H1 (cell line): ENCODE measurements at regions not wholly inside any gene's neighbourhood (a gene's known extent, or its start where the extent isn't known, plus 50 kb on each side); places are given as distances from the start of the nearest gene placed in this dataset.

Source experiments
- CTCF ChIA-PET: fragments of 300-600 bp; sonication (Branson Sonifier 250); formaldehyde crosslinking; loops from one replicate; lab custom pipeline; 2021; ENCODE audit not compliant: partially characterized antibody; lab: Charles Lee
- POLR2A ChIA-PET: fragments of 300-600 bp; sonication (Branson Sonifier 250); formaldehyde crosslinking; loops from one replicate; lab custom pipeline; 2021; ENCODE audit warnings: inconsistent platforms; ENCODE audit not compliant: partially characterized antibody; lab: Charles Lee
- DNase-seq, 2 experiments: peaks; one replicate each; pipeline versions ENCODE4 v3.0.0 to v3.0.0-alpha.2; 2010 to 2022; ENCODE audit warnings: low spot score in 2 of 2, low read depth in 1 of 2, mixed read lengths in 1 of 2
- FAIRE-seq: peaks from 2 replicates; lab custom pipeline; 2011; peaks lifted over from hg19 to GRCh38; lab: Jason Lieb, UNC
- H2AFZ ChIP-seq: 2 replicates; pipeline ENCODE4 v1.8.1; 2012; ENCODE audit warnings: low read length, inconsistent platforms
- H2AK5ac ChIP-seq: 2 replicates; pipeline ENCODE4 v1.6.1; 2013; ENCODE audit warnings: low read depth, low read length
- H2BK120ac ChIP-seq: replicated peaks from 2 replicates; pipeline ENCODE3; 2013; ENCODE audit warnings: low read depth, low read length, inconsistent platforms
- H2BK12ac ChIP-seq: 2 replicates; pipeline ENCODE4 v1.6.1; 2013; ENCODE audit warnings: low read depth, low read length
- H2BK15ac ChIP-seq: 2 replicates; pipeline ENCODE4 v1.6.1; 2013; ENCODE audit warnings: low read length
- H2BK20ac ChIP-seq: 2 replicates; pipeline ENCODE4 v1.6.1; 2013; ENCODE audit warnings: low read length
- H2BK5ac ChIP-seq: 2 replicates; pipeline ENCODE4 v1.6.1; 2013; ENCODE audit warnings: low read depth, low read length
- H3K14ac ChIP-seq: 2 replicates; pipeline ENCODE4 v1.6.1; 2013; ENCODE audit warnings: inconsistent platforms; ENCODE audit not compliant: insufficient read length
- H3K18ac ChIP-seq: 2 replicates; pipeline ENCODE4 v1.6.1; 2013; ENCODE audit warnings: low read length; ENCODE audit errors: extremely low read depth
- H3K23ac ChIP-seq: 2 replicates; pipeline ENCODE4 v1.6.1; 2013; ENCODE audit warnings: inconsistent platforms; ENCODE audit not compliant: insufficient read length
- H3K23me2 ChIP-seq: 2 replicates; pipeline ENCODE4 v1.6.1; 2013; ENCODE audit warnings: low read depth, low read length
- H3K27ac ChIP-seq: 2 replicates; pipeline ENCODE4 v1.6.1; 2011; ENCODE audit warnings: low read depth, low read length, inconsistent platforms
- H3K27me3 ChIP-seq, 4 experiments: replicated peaks in 1 of 4; 1 replicate in 1 of 4; 2 replicates in 3 of 4; pipeline versions ENCODE4 v1.6.1 to v1.8.1; 2011 to 2013; ENCODE audit warnings: low read length in 3 of 4, mild to moderate bottlenecking in 3 of 4, inconsistent platforms in 2 of 4, mixed read lengths in 2 of 4, moderate library complexity in 1 of 4; ENCODE audit not compliant: control insufficient read depth in 3 of 4, insufficient read depth in 3 of 4; ENCODE audit errors: extremely low read depth in 1 of 4
- H3K36me3 ChIP-seq, 4 experiments: 2 replicates each; pipeline versions ENCODE4 v1.6.1 to v1.8.1; 2011 to 2013; ENCODE audit warnings: mild to moderate bottlenecking in 4 of 4, low read length in 3 of 4, moderate library complexity in 2 of 4, control low read depth in 1 of 4, inconsistent platforms in 1 of 4; ENCODE audit not compliant: insufficient read depth in 4 of 4, control insufficient read depth in 2 of 4
- H3K4ac ChIP-seq: replicated peaks from 2 replicates; pipeline ENCODE3; 2013; ENCODE audit warnings: low read length, low read depth, mixed read lengths, inconsistent platforms; ENCODE audit not compliant: insufficient read length
- H3K4me1 ChIP-seq, 4 experiments: replicated peaks in 1 of 4; 1 replicate in 1 of 4; 2 replicates in 3 of 4; pipeline versions ENCODE4 v1.6.1 to v1.8.1; 2011 to 2013; ENCODE audit warnings: low read length in 3 of 4, inconsistent platforms in 2 of 4, mixed read lengths in 1 of 4; ENCODE audit not compliant: insufficient read depth in 4 of 4, control insufficient read depth in 3 of 4
- H3K4me2 ChIP-seq, 2 experiments: 2 replicates each; pipeline versions ENCODE4 v1.6.1 to v1.8.1; 2011 to 2013; ENCODE audit warnings: low read depth in 2 of 2, low read length in 2 of 2, control low read depth in 1 of 2, inconsistent platforms in 1 of 2, mild to moderate bottlenecking in 1 of 2; ENCODE audit not compliant: insufficient read depth in 1 of 2
- H3K4me3 ChIP-seq, 4 experiments: fragments of 200-600, 300-600 bp in 1 of 4; sonication (generic), shearing (Covaris generic), sonication (Bioruptor Twin) in 1 of 4; 2 replicates each; pipeline versions ENCODE4 v1.5.1 to v1.8.1; 2011 to 2016; ENCODE audit warnings: low read length in 4 of 4, low read depth in 3 of 4, control low read depth in 2 of 4, inconsistent platforms in 2 of 4, mild to moderate bottlenecking in 2 of 4, mixed read lengths in 1 of 4, moderate library complexity in 1 of 4; ENCODE audit not compliant: insufficient read depth in 2 of 4; ENCODE audit errors: extremely low read depth in 1 of 4
- H3K56ac ChIP-seq: replicated peaks from 2 replicates; pipeline ENCODE3; 2013; ENCODE audit warnings: low read depth, mild to moderate bottlenecking, mixed read lengths, low read length, inconsistent platforms; ENCODE audit not compliant: insufficient read length
- H3K79me1 ChIP-seq: 2 replicates; pipeline ENCODE4 v1.6.1; 2013; ENCODE audit warnings: low read depth, low read length, control low read depth
- H3K79me2 ChIP-seq, 2 experiments: 2 replicates each; pipeline versions ENCODE4 v1.6.1 to v1.8.1; 2012 to 2013; ENCODE audit warnings: low read length in 2 of 2, mild to moderate bottlenecking in 2 of 2, inconsistent platforms in 1 of 2; ENCODE audit not compliant: insufficient read depth in 2 of 2, control insufficient read depth in 1 of 2
- H3K9ac ChIP-seq, 4 experiments: replicated peaks in 1 of 4; 1 replicate in 1 of 4; 2 replicates in 3 of 4; pipeline versions ENCODE4 v1.6.1 to v1.8.1; 2011 to 2013; ENCODE audit warnings: low read depth in 3 of 4, low read length in 3 of 4, control low read depth in 2 of 4, mild to moderate bottlenecking in 2 of 4, moderate library complexity in 2 of 4, inconsistent platforms in 1 of 4; ENCODE audit errors: extremely low read depth in 1 of 4
- H3K9me3 ChIP-seq, 2 experiments: 2 replicates each; pipeline versions ENCODE4 v1.6.1 to v1.8.1; 2012 to 2013; ENCODE audit warnings: mild to moderate bottlenecking in 2 of 2, moderate library complexity in 2 of 2, control low read depth in 1 of 2, inconsistent platforms in 1 of 2, low read depth in 1 of 2, low read length in 1 of 2, mixed read lengths in 1 of 2; ENCODE audit not compliant: insufficient read depth in 2 of 2
- H4K20me1 ChIP-seq, 2 experiments: replicated peaks in 1 of 2; 2 replicates each; pipeline versions ENCODE3 to v1.8.1; 2011 to 2013; ENCODE audit warnings: inconsistent platforms in 2 of 2, low read length in 2 of 2, mild to moderate bottlenecking in 1 of 2; ENCODE audit not compliant: insufficient read depth in 2 of 2, control insufficient read depth in 1 of 2
- H4K5ac ChIP-seq: 2 replicates; pipeline ENCODE4 v1.6.1; 2013; ENCODE audit warnings: low read length, low read depth, mixed read lengths, inconsistent platforms; ENCODE audit not compliant: insufficient read length
- H4K8ac ChIP-seq: 2 replicates; pipeline ENCODE4 v1.8.0; 2013; ENCODE audit warnings: mild to moderate bottlenecking, moderate library complexity, low read length, inconsistent platforms; ENCODE audit not compliant: insufficient read depth; ENCODE audit errors: extremely low read depth
- H4K91ac ChIP-seq: replicated peaks from 2 replicates; pipeline ENCODE3; 2013; ENCODE audit warnings: low read length, mixed read lengths, inconsistent platforms; ENCODE audit not compliant: insufficient read length
- ATF2 ChIP-seq: IDR thresholded peaks from 2 replicates; pipeline ENCODE4 v1.6.1; 2012; ENCODE audit warnings: low read length, inconsistent platforms
- CHD2 ChIP-seq: IDR thresholded peaks from 2 replicates; pipeline ENCODE4 v1.6.1; 2012; ENCODE audit warnings: low read length, improper control_type of control experiment
- CTCF ChIP-seq, 3 experiments: IDR thresholded peaks; 1 replicate in 2 of 3; 2 replicates in 1 of 3; pipeline versions ENCODE4 v1.5.1 to v1.6.1; 2011; ENCODE audit warnings: low read length in 3 of 3, mild to moderate bottlenecking in 3 of 3, inconsistent platforms in 2 of 3, low read depth in 1 of 3, moderate library complexity in 1 of 3; ENCODE audit not compliant: insufficient read depth in 1 of 3; ENCODE audit errors: control extremely low read depth in 1 of 3
- EZH2 ChIP-seq: fragments of 200-600 bp; sonication (generic); IDR thresholded peaks from 2 replicates; pipeline ENCODE4 v1.7.1; 2012; ENCODE audit warnings: low read depth, mild to moderate bottlenecking, moderate library complexity, low read length, inconsistent platforms; ENCODE audit not compliant: severe bottlenecking
- POLR2AphosphoS5 ChIP-seq: IDR thresholded peaks from 2 replicates; pipeline ENCODE4 v1.6.1; 2011; ENCODE audit warnings: low read depth, low read length
- SP1 ChIP-seq: IDR thresholded peaks from 2 replicates; pipeline ENCODE4 v1.6.1; 2011; ENCODE audit warnings: low read depth, low read length
- SP4 ChIP-seq: IDR thresholded peaks from 2 replicates; pipeline ENCODE4 v1.6.1; 2012; ENCODE audit warnings: low read length, inconsistent platforms
- TAF7 ChIP-seq: optimal IDR thresholded peaks from 2 replicates; pipeline ENCODE3; 2011; ENCODE audit warnings: low read depth, mild to moderate bottlenecking, inconsistent platforms, low read length, moderate library complexity, borderline replicate concordance
- TBP ChIP-seq: IDR thresholded peaks from 2 replicates; pipeline ENCODE4 v1.6.1; 2011; ENCODE audit warnings: low read depth, low read length, improper control_type of control experiment
- WGBS, 2 experiments: shearing (Covaris generic) in 1 of 2; methylation state at CpG; one replicate each; pipeline versions ENCODE4 v1.1.6 to v1.1.7; 2013 to 2015; ENCODE audit warnings: low lambda C conversion rate in 2 of 2, mixed read lengths in 2 of 2, inconsistent platforms in 1 of 2, low coverage in 1 of 2, missing lambda C conversion rate in 1 of 2; ENCODE audit not compliant: insufficient replicate concordance in 2 of 2, insufficient coverage in 1 of 2, insufficient read length in 1 of 2; ENCODE audit errors: extremely low coverage in 1 of 2, missing lambda C conversion rate in 1 of 2; 5-methylcytosine and 5-hydroxymethylcytosine counted together

- H3K9ac ChIP-seq = no peak overlapping the region
- no peak overlapping the region for H2AK5ac ChIP-seq
- no peaks in the 10 kb centered on the region for H3K79me1 ChIP-seq
- TF ChIP-seq CHD2 = no peak
- no peak for TF ChIP-seq TAF7
- TF ChIP-seq SP4 = no peak
- TF ChIP-seq CTCF (IDR thresholded peaks at IDR 0.05; ENCODE audit: control extremely low read depth in 1 of 3, insufficient read depth in 1 of 3, low read depth in 1 of 3, low read length in 3 of 3) = no peak
- no peak for TF ChIP-seq ATF2
- TF ChIP-seq TBP = no peak
- no peak for TF ChIP-seq SP1
- no peak for TF ChIP-seq EZH2
- no peak for TF ChIP-seq POLR2AphosphoS5
- no peaks in the 10 kb centered on the region for H3K4me1 ChIP-seq
- no peak for DNase-seq
- H4K91ac ChIP-seq = no peak overlapping the region
- 78% methylated on average over 3 of the region's 3 CpGs; no CpG with 5 or more reads in 1 of the 2 experiments for WGBS, 2 experiments
- H3K9me3 ChIP-seq = no peaks in the 10 kb centered on the region
- H3K4me3 ChIP-seq = no peak overlapping the region
- no peak overlapping the region for H4K5ac ChIP-seq
- H4K8ac ChIP-seq = no peak overlapping the region
- CTCF ChIA-PET = interaction anchor here (1.8 kb wide), 1 partner anchor 11 kb away, joined by 9 read pairs; no protein-coding TSS in a partner anchor
- no peak overlapping the region for H3K14ac ChIP-seq
- POLR2A ChIA-PET = no interaction called here
- no peak overlapping the region for H2BK15ac ChIP-seq
- H3K4me2 ChIP-seq = no peak overlapping the region
- FAIRE-seq = no peak
- H2BK120ac ChIP-seq = no peak overlapping the region
- no peak overlapping the region for H3K18ac ChIP-seq
- H4K20me1 ChIP-seq = no peaks in the 10 kb centered on the region
- H2BK5ac ChIP-seq = no peak overlapping the region
- no peak overlapping the region for H3K4ac ChIP-seq
- H2BK12ac ChIP-seq = no peak overlapping the region
- no peak overlapping the region for H2AFZ ChIP-seq
- no peaks in the 10 kb centered on the region for H3K27me3 ChIP-seq
- no peaks in the 10 kb centered on the region for H3K79me2 ChIP-seq
- no peak overlapping the region for H3K23ac ChIP-seq
- H3K23me2 ChIP-seq = no peaks in the 10 kb centered on the region
- no peaks in the 10 kb centered on the region for H3K36me3 ChIP-seq
- H2BK20ac ChIP-seq = no peak overlapping the region
- no peak overlapping the region for H3K56ac ChIP-seq
- H3K27ac ChIP-seq = no peak overlapping the region
Measured at GRCh38 chr1:199944986-199945385, 82.5 kb upstream of the NR5A2 start.
